ENCODE measurements at regions not wholly inside any gene's neighbourhood (a gene's known extent, or its start where the extent isn't known, plus 50 kb on each side); places are given as distances from the start of the nearest gene placed in this dataset.

DNA sequence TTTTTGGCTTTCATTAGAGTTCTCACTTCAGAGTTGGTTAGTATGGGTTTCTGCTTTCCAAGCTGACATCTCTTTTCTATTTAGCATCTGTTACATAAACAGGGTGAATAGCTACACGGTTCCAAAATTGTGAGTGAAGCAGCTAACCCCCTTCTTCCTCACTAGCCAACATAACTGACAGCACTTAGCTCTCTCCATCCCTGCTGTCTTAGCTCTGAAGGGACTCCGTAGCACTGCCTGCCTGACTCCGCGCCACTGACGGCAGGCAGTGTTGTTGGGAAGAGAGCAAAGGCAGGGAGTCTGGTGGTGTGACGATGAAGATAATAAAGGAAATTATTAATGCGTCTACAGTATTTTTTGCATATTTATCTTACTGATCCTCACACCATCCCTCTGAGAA is 247.0 kb downstream of the PTBP2 start:
- TF ChIP-seq GATA3 (IDR thresholded peaks at IDR 0.05; ENCODE audit: low read depth, low read length) (no peak), GATA2 (IDR thresholded peaks at IDR 0.05; ENCODE audit: low read depth, low read length) (no peak)

All from SH-SY5Y (cell line).